SHP77 (cell line): ENCODE measurements at regions not wholly inside any gene's neighbourhood (a gene's known extent, or its start where the extent isn't known, plus 50 kb on each side); places are given as distances from the start of the nearest gene placed in this dataset.

ENCODE experiments used
- DNase-seq, 2 experiments: peaks; one replicate each; lab custom pipeline; 2025; lab: John Stamatoyannopoulos, UW

- DNase-seq: no peak
These were observed 419.0 kb upstream of the MMADHC start for GRCh38 chr2:150006591-150006990.

GRCh38 chr2:150003544-150003943, 416.0 kb upstream of the MMADHC start:
- DNase-seq: no peak

GRCh38 chr2:150001788-150002187, 414.2 kb upstream of the MMADHC start:
- no peak for DNase-seq

DNA sequence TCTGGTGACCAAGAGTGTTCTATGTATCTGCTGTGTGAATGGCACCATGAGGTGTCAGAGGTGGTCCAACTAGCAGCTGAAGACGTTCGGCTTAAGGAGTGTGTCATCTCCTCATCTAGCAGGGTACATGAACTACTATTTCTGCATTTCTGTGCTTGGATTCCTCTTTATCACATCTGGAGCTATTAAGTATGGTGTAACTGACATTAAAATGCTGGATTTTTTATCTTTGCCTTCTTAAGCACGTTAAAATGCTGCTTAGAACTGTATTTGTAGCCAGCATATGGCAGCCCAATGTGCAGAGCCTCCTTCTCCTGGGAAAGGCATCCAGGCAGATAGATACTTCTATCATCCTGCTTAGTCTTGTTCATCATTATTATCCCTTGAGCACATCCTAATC, 409.3 kb upstream of the MMADHC start:
- DNase-seq: no peak

DNA sequence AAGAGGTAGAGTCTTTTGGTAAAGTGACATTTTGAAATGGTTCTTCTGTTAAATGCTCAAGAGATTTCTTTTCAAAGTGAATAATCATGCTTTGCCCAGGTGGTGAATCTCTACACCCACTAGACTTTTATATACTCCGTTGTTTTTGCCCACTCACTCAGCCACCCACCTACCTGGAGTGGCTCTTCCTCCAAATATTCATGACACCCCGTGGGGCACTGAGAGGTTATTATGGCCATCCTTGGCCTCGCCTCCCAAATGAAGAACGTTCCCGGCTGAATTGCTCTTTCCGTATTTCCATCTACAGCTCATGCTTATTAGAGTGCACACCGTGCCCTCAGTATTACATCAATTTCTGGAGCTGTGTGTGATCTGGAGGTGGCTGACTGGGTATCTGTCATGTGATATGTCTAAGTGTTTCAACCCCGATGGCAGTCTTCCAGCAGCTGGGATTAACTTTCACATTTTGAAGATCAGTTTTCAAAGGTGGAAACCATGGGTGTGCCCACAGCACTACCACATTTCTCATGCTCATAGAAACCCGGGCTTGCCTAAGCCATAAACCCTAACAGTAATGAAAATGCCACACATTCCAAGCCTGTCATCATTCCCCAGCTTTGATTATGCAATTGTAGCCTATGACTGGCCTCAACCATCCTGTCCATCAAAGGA, 406.6 kb upstream of the MMADHC start:
- DNase-seq: no peak

GRCh38 chr2:149993316-149993715, 405.7 kb upstream of the MMADHC start:
- no peak for DNase-seq

DNA sequence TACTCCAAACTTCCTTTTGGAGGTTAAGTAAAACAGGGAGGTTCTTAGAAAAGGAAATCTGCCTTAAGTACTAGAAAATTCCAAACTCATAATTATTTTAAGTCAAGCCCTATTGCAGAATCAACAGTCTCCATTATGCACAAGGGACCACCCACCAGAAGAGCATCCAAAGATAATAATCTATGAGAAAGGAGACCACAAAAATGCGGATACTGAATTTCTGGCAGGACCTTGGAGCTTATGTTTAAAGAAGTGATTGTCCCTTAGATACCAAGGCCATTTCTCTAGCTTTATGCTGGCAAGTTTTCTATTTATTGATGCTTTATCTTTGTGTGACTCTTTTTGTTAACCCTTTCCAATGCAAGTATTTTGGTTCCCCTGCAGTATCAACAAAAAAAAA, 404.0 kb upstream of the MMADHC start:
- DNase-seq: no peak

- no peak for DNase-seq
These were observed 403.4 kb upstream of the MMADHC start for GRCh38 chr2:149990965-149991364.

- DNase-seq: no peak
These were observed 402.0 kb upstream of the MMADHC start for GRCh38 chr2:149989447-149990063.

- DNase-seq: no peak
These were observed 400.8 kb upstream of the MMADHC start for GRCh38 chr2:149988361-149988760.

DNA sequence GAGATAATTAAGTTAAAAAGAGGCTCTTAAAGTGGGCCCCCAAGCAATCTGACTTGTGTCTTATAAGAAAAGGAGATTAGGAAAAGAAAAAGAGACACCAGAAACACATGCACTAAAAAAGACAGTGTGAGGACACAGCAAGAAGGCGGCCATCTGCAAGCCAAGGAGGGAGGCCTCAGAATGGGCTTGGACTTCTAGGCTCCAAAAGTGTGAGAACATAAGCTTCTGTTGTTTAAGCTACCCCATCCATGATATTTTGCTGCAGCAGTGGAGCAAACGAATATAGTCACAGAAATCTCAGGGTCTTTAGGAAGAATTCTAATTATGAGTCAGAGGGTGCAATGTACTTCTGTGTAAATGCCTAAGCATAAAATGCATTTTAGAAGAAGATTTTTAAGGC, 399.3 kb upstream of the MMADHC start:
- no peak for DNase-seq

GRCh38 chr2:149984311-149984710, 396.7 kb upstream of the MMADHC start:
- no peak for DNase-seq

DNA sequence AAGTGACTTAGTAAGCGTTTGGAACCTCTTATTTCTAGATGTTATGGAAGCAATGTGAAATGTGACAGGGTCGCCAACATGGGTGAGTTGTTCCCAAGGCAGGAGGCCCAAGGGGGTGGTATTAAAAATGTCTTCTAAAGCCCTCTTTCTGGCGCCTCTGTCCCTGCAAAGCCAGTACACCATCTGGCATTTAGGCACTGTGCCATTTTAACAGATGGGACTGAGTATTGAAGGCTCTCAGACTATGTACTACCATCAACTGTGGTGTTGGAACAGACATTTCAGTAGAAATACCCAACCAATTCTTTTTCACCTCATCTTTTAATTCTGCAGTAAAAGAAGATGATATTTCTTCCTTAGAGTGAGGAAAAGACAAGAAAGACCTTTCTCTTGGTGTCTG, 384.5 kb upstream of the MMADHC start:
- no peak for DNase-seq

GRCh38 chr2:149954981-149955600, 367.5 kb upstream of the MMADHC start:
- DNase-seq: no peak

DNA sequence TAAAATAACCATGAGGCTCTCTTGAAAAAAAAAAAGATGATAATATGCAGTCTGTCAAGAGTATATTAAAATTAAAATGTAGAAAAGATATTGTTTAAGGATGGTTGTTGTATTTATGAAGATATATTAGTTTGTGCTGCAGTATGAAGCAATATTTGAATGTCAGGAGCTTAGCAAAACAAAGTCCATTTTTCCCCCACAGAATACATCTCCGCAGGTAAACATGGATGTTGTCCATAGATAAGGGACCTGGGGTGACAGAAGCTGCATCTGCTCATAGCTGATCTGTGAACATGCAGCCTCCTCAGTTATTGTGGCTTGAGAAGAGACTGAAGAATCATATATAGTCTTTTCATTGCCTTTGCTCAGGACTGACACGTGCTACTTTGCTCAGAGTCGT, 366.1 kb upstream of the MMADHC start:
- no peak for DNase-seq

GRCh38 chr2:149931486-149931885, 343.9 kb upstream of the MMADHC start:
- no peak for DNase-seq

DNA sequence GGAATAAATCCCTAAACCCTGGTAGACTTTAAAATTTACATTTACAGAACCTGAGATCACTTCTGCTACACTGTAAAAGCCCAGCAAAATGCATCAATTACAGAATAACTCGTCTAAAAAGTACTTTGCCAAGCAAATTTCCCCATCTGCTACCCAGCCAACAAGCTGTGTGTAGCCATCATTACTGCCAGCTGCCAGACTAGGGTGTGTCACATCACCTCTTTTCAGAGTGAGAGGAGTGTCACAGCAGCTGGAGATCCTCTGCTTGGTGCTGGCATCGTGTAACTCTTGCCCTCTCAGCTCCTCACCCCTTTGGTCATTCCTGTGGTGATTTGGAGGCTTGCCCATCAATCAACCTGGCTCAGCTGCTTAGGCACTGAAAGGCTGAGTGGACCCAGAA, 340.4 kb upstream of the MMADHC start:
- no peak for DNase-seq

GRCh38 chr2:149926149-149926548, 338.6 kb upstream of the MMADHC start:
- DNase-seq: no peak

DNA sequence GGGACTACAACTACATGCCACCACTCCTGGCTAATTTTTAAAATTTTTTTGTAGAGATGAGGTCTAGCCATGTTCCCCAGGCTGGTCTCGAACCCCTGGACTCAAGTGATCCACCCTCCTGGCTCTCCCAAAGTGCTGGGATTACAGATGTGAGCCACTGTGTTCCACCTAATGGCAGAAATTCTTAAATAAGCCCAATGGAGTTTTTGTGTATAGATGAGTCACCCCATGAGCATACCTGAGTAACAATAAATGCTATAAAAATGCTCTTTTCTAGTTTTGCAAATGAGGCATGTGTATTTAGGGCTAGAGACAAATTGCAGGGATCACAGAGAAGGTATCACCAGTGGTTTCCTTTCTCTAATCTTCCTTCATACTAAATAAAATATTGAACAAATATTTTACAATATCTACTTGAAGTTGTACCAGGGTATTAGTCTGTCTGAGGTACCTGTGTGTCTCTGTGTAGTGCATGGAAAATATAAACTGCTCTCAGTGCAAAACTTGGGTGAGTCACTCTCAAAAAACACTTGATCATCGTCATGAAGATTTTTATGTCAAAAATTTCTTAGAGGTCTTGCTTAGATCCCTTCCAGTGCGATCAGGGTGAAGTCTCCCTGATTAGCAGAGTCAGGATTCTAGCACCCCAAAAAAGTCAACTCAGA, 337.1 kb upstream of the MMADHC start:
- no peak for DNase-seq

DNA sequence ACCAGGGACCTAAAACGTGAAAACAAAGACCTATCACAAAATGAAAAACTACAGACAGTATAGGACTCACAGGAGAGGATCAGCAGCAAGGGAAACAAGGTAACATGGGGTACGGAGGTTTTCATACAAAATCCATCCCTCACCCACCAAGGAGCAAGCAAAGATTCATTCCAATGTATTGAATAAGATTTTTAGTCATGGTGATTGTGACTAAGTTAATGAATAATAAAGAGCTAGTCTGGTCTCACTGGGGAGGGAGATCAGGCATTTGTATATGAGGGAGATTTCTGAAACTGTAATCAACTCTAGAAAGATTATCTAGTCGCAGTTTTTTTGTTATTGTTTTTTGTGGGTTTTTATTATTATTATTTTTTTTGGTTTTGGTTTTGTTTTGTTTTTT, 336.5 kb upstream of the MMADHC start:
- no peak for DNase-seq

GRCh38 chr2:149921911-149922616, 334.5 kb upstream of the MMADHC start:
- DNase-seq: no peak

GRCh38 chr2:149920389-149920788, 332.8 kb upstream of the MMADHC start:
- DNase-seq: no peak
